Ureter (tissue), 1 donor: ENCODE measurements at regions not wholly inside any gene's neighbourhood (a gene's known extent, or its start where the extent isn't known, plus 50 kb on each side); places are given as distances from the start of the nearest gene placed in this dataset.
"Not testable (repeated sequence)": the region's sequence is repeated elsewhere in the genome, so short reads cannot be mapped to it uniquely, and the experiment has no call there.

Experiments
- DNase-seq: peaks from one replicate; pipeline ENCODE4 v3.0.0-alpha.2; 2020; ENCODE audit warnings: low spot score
- donor health status: DM: yes; HTN: yes; CAD: no.

GRCh38 chr10:3347413-3348182 lies 175.0 kb upstream of the PITRM1 start:
- DNase-seq: no peak

DNA sequence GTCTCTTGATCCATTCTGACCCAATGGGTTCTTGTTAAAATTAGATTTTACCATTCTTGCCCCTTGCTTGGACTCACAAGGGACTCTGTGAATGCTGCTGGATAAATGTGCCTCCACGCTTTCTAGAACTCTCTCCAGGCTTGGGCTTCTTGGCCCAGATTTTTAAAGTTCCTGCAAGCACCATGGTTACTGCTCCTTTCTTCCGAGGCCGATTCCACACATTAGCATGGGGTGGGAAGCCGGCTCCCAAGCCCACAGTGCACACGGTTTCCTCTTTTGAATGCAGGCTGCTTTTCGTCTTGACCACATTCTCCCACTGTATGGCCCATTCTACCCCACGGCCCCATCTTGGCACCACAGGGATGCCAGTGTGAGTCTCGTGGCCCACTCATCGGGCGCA lies 174.3 kb upstream of the PITRM1 start:
- no peak for DNase-seq

- no peak for DNase-seq
Observed at GRCh38 chr10:3342771-3343170, 170.2 kb upstream of the PITRM1 start.

GRCh38 chr10:3340127-3340730 lies 167.6 kb upstream of the PITRM1 start:
- DNase-seq: no peak

DNA sequence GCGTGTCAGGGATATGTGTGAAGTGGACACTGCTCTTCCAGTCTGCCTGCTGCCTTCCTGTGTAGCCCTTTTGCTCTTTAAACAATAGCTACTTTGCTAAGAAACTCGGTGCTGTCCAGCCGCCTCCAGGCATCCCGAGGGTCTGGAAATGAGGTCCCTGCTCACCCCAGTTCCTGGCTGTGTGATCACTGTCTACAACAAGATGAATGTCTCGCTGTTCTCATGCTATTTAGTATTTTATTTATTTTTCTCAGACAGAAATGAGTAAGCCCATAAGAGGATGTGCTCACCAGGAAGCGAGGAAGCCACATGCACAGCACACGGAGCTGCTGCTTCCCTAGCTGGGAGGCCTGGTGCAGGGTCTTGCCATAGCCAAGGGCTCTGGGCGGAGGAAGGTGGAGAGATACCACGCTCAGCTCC lies 167.0 kb upstream of the PITRM1 start:
- DNase-seq: no peak

GRCh38 chr10:3339121-3339520 lies 166.5 kb upstream of the PITRM1 start:
- DNase-seq: no peak

DNA sequence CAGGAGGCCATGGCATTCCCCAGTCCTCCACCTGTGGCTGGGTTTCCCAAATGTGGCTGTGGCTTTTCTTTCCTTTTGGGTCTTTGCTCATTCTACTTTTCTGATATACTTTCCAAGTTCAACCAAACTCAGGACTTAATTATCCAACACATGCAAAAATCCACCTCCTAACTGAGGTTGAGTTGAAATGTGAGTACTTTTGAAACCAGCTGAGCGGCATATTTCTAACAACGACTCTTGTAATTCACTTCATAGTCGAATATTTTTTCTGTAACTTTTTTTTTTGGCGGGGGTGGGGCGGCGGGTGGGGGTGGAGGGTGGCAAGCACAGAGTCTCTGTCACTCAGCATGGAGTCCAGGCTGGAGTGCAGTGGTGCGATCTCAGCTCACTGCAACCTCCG lies 165.2 kb upstream of the PITRM1 start:
- DNase-seq: no peak

- no peak for DNase-seq
Observed at GRCh38 chr10:3336673-3337293, 164.2 kb upstream of the PITRM1 start.

- no peak for DNase-seq
Observed at GRCh38 chr10:3333426-3333825, 160.8 kb upstream of the PITRM1 start.

GRCh38 chr10:3331690-3332230 lies 159.2 kb upstream of the PITRM1 start:
- DNase-seq: no peak

DNA sequence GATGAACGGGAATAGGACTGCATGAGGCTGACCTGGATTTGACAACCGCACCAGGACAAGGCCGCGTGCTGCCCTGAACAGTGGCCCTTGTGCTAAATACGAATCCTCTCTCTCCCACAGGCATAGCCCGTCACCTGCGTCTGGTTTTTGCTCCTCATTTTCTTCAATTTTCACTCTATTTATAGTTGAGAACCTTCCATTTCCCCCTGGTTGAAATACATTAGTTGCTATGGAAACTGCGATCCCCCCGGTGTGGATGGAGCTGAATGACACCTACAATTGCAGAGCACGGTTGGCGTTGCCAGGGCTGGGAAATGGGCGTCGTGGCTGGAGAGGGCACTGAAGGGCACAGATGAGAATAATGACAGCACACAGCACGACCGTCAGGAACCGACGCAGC lies 158.6 kb upstream of the PITRM1 start:
- DNase-seq: no peak

GRCh38 chr10:3330663-3331062 lies 158.1 kb upstream of the PITRM1 start:
- peak; percentile 59 for DNase-seq

GRCh38 chr10:3325954-3326750 lies 153.6 kb upstream of the PITRM1 start:
- no peak for DNase-seq

DNA sequence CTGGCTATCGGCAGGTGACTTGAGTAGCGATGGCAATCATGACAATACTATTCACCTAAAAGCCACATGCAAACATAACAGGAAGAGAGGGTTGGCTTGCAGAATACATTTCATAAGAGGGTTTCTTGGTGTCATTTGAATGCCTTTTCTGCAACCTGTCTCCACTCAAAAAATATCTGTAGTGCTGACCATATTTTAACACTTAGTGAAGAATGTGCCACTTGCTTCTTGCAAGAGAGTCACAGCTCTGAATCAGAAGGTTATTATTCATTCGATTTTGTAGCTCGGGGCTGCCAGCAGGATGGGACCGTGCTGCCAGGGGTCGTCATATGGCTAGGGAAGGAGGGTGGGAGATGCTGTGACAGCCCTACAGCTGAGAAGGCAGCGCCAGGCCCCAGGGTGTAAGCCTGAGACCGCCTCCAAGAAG lies 152.0 kb upstream of the PITRM1 start:
- no peak for DNase-seq

DNA sequence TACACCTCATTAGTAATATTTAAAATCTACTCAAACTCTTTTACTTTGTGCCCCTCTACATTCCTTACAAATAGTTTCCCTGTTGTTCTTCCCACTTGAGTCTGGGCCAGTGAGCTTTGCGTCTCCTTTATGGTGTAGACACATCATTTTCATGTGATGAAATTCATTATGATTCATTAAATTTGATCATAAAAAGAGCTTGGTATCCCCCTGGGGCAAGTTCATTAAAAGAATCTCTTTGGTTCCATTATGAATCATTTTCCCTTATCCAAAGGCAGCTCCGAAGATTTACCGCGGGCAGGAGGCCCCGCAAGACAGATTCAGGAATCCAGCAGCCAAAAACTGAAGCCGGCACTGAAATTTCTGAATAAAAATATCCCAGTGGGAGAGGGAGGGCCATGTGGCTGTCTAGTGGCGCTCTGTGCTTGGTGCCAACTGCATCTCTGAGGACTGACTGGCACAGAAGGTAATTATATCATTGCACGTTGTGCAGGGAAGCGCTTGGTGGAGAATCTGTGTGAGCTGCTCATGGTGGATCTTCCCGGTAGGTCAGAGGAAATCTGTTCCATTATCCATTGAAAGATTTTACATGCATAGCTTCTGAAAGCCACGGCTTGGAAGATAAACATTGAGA lies 151.4 kb upstream of the PITRM1 start:
- DNase-seq: no peak

DNA sequence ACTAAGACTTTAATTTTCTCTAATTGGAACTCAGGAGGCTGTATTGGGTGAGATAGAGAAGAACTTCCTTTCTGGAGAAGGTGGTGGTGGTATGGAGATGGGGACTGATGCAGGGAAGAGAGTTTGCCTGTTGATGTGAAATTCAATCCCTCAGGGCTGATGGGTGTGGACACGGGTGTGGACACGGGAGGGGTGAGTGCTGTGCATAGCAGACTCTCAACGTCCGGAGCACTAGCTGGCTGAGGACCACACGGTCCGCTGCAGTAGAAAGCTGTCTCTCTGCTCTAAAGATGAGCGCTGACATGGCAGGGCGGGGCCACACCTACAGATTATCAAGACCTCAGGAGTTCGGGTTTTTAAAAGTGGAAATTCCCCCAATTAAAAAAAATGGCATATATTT lies 148.5 kb upstream of the PITRM1 start:
- no peak for DNase-seq

DNA sequence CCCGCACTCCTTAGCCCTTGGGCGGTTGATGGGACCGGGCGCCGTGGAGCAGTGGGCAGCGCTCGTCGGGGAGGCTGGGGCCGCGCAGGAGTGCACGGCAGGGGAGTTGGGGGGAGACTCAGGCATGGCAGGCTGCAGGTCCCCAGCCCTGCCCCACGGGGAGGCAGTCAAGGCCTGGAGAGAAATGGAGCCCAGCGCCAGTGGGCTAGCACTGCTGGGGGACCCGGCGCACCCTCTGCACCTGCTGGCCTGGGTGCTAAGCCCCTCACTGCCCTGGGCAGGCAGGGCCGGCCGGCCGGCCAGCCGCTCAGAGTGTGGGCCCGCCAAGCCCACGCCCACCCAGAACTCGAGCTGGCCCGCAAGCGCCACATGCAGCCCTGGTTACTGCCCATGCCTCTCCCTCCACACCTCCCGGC lies 147.2 kb upstream of the PITRM1 start:
- DNase-seq: no peak

DNA sequence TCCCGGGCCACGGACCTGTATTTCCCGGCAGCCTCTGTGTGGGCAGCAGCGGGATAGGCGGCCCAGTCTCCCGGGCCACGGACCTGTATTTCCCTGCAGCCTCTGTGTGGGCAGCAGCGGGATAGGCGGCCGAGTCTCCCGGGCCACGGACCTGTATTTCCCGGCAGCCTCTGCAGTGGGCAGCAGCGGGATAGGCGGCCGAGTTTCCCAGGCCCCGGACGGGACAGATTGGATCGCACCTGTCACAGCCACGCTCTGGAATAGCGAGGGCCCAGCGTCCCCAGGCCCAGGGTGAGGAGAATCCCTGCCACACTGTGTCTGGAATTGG lies 145.9 kb upstream of the PITRM1 start:
- DNase-seq: not testable (repeated sequence)

- not testable (repeated sequence) for DNase-seq
Observed at GRCh38 chr10:3317553-3318479, 145.2 kb upstream of the PITRM1 start.

DNA sequence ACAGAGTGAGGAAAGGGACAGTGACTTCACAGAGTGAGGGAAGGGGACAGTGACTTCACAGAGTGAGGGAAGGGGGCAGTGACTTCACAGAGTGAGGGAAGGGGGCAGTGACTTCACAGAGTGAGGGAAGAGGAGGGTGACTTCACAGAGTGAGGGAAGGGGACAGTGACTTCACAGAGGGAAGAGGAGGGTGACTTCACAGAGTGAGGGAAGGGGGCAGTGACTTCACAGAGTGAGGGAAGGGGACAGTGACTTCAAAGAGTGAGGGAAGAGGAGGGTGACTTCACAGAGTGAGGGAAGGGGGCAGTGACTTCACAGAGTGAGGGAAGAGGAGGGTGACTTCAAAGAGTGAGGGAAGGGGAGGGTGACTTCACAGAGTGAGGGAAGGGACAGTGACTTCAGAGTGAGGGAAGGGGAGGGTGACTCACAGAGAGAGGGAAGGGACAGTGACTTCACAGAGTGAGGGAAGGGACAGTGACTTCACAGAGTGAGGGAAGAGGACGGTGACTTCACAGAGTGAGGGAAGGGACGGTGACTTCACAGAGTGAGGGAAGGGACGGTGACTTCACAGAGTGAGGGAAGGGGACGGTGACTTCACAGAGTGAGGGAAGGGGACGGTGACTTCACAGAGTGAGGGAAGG lies 142.0 kb upstream of the PITRM1 start:
- not testable (repeated sequence) for DNase-seq
